Keratinocyte (primary cell): ENCODE measurements at regions not wholly inside any gene's neighbourhood (a gene's known extent, or its start where the extent isn't known, plus 50 kb on each side); places are given as distances from the start of the nearest gene placed in this dataset.

Experiments
- CTCF ChIP-seq, 3 experiments: IDR thresholded peaks in 1 of 3; conservative IDR thresholded peaks in 1 of 3; optimal IDR thresholded peaks in 1 of 3; 2 replicates in 2 of 3; 3 replicates in 1 of 3; pipeline versions ENCODE3 to v1.5.1; 2011; ENCODE audit warnings: low read length in 3 of 3, mild to moderate bottlenecking in 3 of 3, moderate library complexity in 2 of 3, control low read depth in 1 of 3, inconsistent platforms in 1 of 3; ENCODE audit not compliant: insufficient read depth in 2 of 3; ENCODE audit errors: extremely low read depth in 1 of 3
- EZH2 ChIP-seq: IDR thresholded peaks from one replicate; pipeline ENCODE4 v1.6.1; 2012; ENCODE audit warnings: inconsistent platforms, mild to moderate bottlenecking, low read length, moderate library complexity

- TF ChIP-seq CTCF (optimal IDR thresholded peaks at IDR 0.05 in 1 of 3, IDR thresholded peaks at IDR 0.05 in 1 of 3, conservative IDR thresholded peaks at IDR 0.05 in 1 of 3; ENCODE audit: extremely low read depth in 1 of 3, insufficient read depth in 2 of 3, low read length in 3 of 3) (no peak), EZH2 (no peak)
These were observed 496.1 kb downstream of the RERGL start for GRCh38 chr12:17593715-17594406.
